Stimulated activated naive CD8-positive, alpha-beta T cell treated with anti-CD3 and anti-CD28 coated beads, Interleukin-15, Interleukin-2, amounts not matched to agents 100 ng/mL and 50 ng/mL, for 24 hours (primary cell): ENCODE measurements at regions not wholly inside any gene's neighbourhood (a gene's known extent, or its start where the extent isn't known, plus 50 kb on each side); places are given as distances from the start of the nearest gene placed in this dataset.

Experiments used
- H3K27ac Mint-ChIP-seq: one replicate; pipeline ENCODE4 v1.8.0; 2021; ENCODE audit warnings: mild to moderate bottlenecking, mixed read lengths
- H3K27me3 Mint-ChIP-seq: one replicate; pipeline ENCODE4 v1.8.0; 2021; ENCODE audit warnings: mixed read lengths
- H3K36me3 Mint-ChIP-seq: one replicate; pipeline ENCODE4 v1.8.0; 2021; ENCODE audit warnings: low read depth, mixed read lengths
- H3K4me1 Mint-ChIP-seq: one replicate; pipeline ENCODE4 v1.8.0; 2021; ENCODE audit warnings: low read depth, mixed read lengths
- H3K4me3 Mint-ChIP-seq: one replicate; pipeline ENCODE4 v1.8.0; 2021; ENCODE audit warnings: mild to moderate bottlenecking, mixed read lengths
- H3K9me3 Mint-ChIP-seq: one replicate; pipeline ENCODE4 v1.8.0; 2021; ENCODE audit warnings: mixed read lengths

DNA sequence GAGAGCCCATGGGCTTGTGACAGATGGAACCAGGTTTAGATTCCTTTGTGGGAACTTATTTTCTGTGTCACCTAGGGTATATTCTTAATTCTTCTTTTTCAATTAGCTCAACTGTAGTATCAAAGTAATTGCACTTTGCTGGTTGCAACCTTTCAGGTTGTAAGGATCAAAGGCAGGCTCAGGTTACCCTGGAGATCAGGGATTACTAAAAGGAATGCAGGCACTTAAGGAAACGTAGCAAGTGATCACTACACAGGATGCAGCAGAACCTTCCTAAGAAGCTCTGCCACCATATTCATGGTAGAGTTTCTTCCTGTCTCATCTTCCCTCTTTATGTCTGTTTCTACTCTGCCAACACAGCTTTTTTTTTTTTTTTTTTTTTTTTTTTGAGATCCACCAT, 133.2 kb upstream of the JAG1 start:
- H3K27ac Mint-ChIP-seq = no peak overlapping the region
- no peak overlapping the region for H3K4me3 Mint-ChIP-seq

GRCh38 chr20:10812759-10813327, 139.0 kb upstream of the JAG1 start:
- H3K4me1 Mint-ChIP-seq = no peaks in the 10 kb centered on the region
- H3K27me3 Mint-ChIP-seq = no peaks in the 10 kb centered on the region
- no peak overlapping the region for H3K4me3 Mint-ChIP-seq
- no peaks in the 10 kb centered on the region for H3K36me3 Mint-ChIP-seq
- H3K9me3 Mint-ChIP-seq = peaks cover 4% of the 10 kb centered on the region
- H3K27ac Mint-ChIP-seq = no peak overlapping the region

More for the DNA sequence above, 133.2 kb upstream of the JAG1 start:
- H3K9me3 Mint-ChIP-seq = peaks cover 4% of the 10 kb centered on the region
- H3K27me3 Mint-ChIP-seq = no peaks in the 10 kb centered on the region
- no peaks in the 10 kb centered on the region for H3K4me1 Mint-ChIP-seq
- no peaks in the 10 kb centered on the region for H3K36me3 Mint-ChIP-seq

- H3K36me3 Mint-ChIP-seq = no peaks in the 10 kb centered on the region
- H3K4me3 Mint-ChIP-seq = no peak overlapping the region
- no peak overlapping the region for H3K27ac Mint-ChIP-seq
- H3K4me1 Mint-ChIP-seq = no peaks in the 10 kb centered on the region
- H3K27me3 Mint-ChIP-seq = no peaks in the 10 kb centered on the region
- H3K9me3 Mint-ChIP-seq = peaks cover 6% of the 10 kb centered on the region
These were observed 149.8 kb upstream of the JAG1 start for GRCh38 chr20:10823585-10823984.

DNA sequence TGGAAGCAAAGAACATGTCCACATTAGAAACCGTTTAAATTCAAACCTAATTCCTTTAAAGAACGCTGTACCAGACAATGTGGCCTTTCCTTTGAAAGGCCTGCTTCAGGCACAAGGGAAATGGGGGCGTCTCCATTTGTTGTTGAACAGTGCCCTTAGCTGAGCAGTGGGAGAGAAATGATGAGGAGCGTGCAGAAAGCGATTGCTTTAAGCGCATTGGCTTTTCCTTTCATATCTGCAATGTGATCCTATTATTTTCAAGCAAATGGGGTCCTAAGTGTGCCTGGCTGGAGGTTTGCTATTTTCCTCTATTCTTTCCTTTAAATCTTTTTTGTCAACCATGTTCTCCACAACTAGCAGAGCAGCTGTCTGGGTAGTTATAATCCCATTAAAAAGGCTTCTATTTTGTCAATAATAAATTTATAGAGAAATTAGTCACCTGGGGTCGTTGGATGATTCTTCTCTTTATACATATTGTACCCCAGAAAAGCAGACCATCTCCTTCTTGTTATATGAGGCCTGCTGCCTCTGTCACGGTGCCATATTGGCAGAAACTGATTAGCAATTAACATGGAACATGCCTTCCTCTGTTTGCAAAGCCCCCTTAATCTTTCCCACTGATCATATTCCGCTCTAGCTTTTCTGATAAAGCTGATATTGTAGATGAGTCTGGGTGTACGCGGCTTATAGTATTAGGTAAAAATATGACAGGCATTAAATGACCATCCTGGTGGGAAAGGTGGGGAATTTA, 151.1 kb upstream of the JAG1 start:
- H3K27me3 Mint-ChIP-seq = no peaks in the 10 kb centered on the region
- no peak overlapping the region for H3K27ac Mint-ChIP-seq
- H3K4me3 Mint-ChIP-seq = no peak overlapping the region
- no peaks in the 10 kb centered on the region for H3K4me1 Mint-ChIP-seq
- no peaks in the 10 kb centered on the region for H3K36me3 Mint-ChIP-seq
- no peaks in the 10 kb centered on the region for H3K9me3 Mint-ChIP-seq

DNA sequence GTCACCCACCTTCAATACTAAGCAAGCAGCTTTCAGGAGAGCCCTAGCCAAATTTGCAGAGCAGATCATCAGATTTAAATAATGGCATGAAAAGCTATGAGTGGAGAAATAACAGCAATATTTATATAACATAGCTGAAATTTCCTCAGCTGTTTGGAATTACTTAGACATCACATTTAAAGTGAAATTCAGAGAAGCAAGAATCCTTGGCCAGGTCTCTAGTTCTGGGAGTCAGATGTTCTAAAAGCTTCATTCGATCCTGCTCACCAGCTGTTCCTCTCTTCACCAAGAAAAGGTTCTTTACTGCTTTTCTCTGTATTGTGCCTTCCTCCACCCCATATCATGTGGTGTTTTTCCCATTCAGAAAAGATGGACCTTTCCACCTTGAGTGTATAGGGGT, 152.3 kb upstream of the JAG1 start:
- Mint-ChIP-seq H3K4me1 (no peaks in the 10 kb centered on the region), H3K9me3 (peaks cover 1% of the 10 kb centered on the region), H3K27me3 (no peaks in the 10 kb centered on the region), H3K27ac (no peak overlapping the region), H3K4me3 (no peak overlapping the region), H3K36me3 (no peaks in the 10 kb centered on the region)

GRCh38 chr20:10828180-10828579, 154.4 kb upstream of the JAG1 start:
- Mint-ChIP-seq H3K27me3 (no peaks in the 10 kb centered on the region), H3K9me3 (peaks cover 4% of the 10 kb centered on the region), H3K36me3 (no peaks in the 10 kb centered on the region)

GRCh38 chr20:10832141-10832540, 158.3 kb upstream of the JAG1 start:
- Mint-ChIP-seq H3K4me3 (no peak overlapping the region), H3K27me3 (peaks cover 4% of the 10 kb centered on the region), H3K27ac (no peak overlapping the region), H3K36me3 (no peaks in the 10 kb centered on the region), H3K9me3 (peaks cover 4% of the 10 kb centered on the region), H3K4me1 (no peaks in the 10 kb centered on the region)

More at GRCh38 chr20:10828180-10828579, 154.4 kb upstream of the JAG1 start:
- H3K4me1 Mint-ChIP-seq = no peaks in the 10 kb centered on the region
- no peak overlapping the region for H3K4me3 Mint-ChIP-seq
- no peak overlapping the region for H3K27ac Mint-ChIP-seq

DNA sequence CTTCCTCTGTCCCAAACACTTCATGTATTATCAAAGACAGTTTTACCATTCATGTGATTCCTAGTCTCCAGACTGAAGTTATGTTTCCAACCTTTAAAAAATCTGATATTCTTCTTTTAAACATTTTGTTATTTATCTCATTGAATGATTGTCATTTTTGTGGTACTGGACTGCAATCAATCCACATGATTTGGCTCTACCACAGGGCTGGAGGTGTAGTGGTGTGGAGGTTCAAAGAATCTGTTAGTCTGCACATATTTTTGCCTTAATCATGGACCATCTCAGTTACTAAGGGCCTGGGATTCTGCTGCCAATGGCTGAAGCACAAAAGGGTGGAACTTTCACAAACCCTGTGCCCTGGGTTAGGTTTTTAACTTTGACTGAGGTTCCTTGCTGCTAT, 164.1 kb upstream of the JAG1 start:
- H3K4me3 Mint-ChIP-seq = no peak overlapping the region
- no peak overlapping the region for H3K27ac Mint-ChIP-seq
- peaks cover 20% of the 10 kb centered on the region for H3K9me3 Mint-ChIP-seq
- H3K27me3 Mint-ChIP-seq = peaks cover 4% of the 10 kb centered on the region
- H3K4me1 Mint-ChIP-seq = no peaks in the 10 kb centered on the region
- H3K36me3 Mint-ChIP-seq = no peaks in the 10 kb centered on the region

GRCh38 chr20:10842116-10842515, 168.3 kb upstream of the JAG1 start:
- no peaks in the 10 kb centered on the region for H3K27me3 Mint-ChIP-seq
- no peaks in the 10 kb centered on the region for H3K36me3 Mint-ChIP-seq
- H3K27ac Mint-ChIP-seq = no peak overlapping the region
- no peaks in the 10 kb centered on the region for H3K4me1 Mint-ChIP-seq
- H3K9me3 Mint-ChIP-seq = peaks cover 20% of the 10 kb centered on the region
- H3K4me3 Mint-ChIP-seq = no peak overlapping the region

DNA sequence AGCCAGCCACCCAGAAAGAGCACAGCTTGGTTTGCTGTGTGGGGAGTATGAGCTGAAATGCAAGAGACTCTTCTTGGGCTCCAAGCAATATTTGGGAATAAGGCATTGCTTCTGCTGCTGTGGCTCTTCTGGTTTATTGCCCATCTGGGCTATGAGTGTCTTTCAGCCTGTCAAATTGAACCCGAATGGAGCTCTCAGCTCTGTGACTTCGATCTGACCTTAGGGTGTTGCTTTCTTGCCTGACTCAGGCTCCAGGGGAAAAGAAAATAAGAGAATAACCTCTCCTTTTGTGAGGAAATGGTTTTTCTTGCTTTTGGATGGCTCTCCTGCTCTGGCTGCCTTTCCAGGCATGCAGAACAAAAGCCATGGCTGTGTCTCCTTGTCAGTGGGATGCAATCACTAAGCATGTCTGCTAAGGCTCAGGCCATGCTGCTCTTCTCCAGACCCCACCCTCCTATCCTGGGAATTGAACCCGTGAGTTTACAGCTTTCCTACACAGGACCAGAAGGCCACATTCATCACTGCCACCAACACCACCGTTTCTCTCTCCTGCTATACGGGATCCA, 169.4 kb upstream of the JAG1 start:
- H3K4me1 Mint-ChIP-seq = no peaks in the 10 kb centered on the region
- no peak overlapping the region for H3K4me3 Mint-ChIP-seq
- H3K27ac Mint-ChIP-seq = no peak overlapping the region
- H3K27me3 Mint-ChIP-seq = no peaks in the 10 kb centered on the region
- no peaks in the 10 kb centered on the region for H3K36me3 Mint-ChIP-seq
- peaks cover 24% of the 10 kb centered on the region for H3K9me3 Mint-ChIP-seq

- H3K4me3 Mint-ChIP-seq = no peak overlapping the region
- no peak overlapping the region for H3K27ac Mint-ChIP-seq
- H3K36me3 Mint-ChIP-seq = no peaks in the 10 kb centered on the region
- H3K27me3 Mint-ChIP-seq = no peaks in the 10 kb centered on the region
- no peaks in the 10 kb centered on the region for H3K4me1 Mint-ChIP-seq
- H3K9me3 Mint-ChIP-seq = peaks cover 16% of the 10 kb centered on the region
These were observed 173.0 kb upstream of the JAG1 start for GRCh38 chr20:10846766-10847165.

DNA sequence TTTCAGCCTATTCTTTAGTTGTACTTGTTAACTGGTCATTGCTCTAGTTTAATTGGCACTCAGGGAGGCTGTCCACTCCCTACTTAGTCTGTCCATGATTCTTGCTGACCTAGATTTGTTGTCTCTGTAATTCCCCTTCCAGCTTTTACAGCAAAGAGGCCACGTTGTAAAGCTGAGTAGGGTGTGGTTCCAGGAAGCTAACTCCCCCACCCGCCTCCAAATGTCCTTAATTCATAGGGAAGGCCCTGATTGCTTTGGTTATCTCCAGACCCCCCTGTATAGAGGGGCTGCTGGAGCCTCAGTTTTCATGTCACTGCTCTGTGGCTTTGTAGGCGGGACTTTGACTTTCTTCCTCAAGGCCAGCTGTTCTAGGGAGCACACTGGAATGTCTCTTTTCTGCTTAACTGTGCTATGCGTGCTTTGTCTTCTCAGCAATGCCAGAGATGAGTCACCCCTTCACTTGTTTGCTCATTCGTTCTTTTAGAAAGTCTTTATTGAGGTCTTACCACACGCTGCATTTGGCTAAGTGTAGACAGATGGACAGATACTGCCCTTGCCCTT, 175.1 kb upstream of the JAG1 start:
- Mint-ChIP-seq H3K4me1 (no peaks in the 10 kb centered on the region), H3K27me3 (no peaks in the 10 kb centered on the region), H3K4me3 (no peak overlapping the region), H3K36me3 (no peaks in the 10 kb centered on the region), H3K9me3 (peaks cover 9% of the 10 kb centered on the region), H3K27ac (no peak overlapping the region)

DNA sequence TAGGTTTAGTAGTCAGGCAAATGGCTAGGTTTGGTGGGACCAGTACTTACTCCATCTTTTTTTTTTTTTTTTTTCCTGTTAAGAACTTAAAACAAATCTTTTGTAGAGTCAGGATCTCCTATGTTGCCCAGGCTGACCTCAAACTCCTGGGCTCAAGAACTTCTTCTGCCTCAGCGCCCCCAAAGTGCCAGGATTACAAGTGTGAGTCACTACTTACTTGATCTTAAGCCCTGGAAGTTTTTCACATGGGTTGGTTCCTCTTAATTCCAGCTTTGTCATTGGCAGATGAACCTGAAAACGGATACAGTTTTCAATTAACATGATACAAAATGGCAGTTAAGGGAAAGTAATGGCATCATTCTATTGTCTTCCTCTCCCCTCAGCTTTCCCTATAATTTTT, 179.4 kb upstream of the JAG1 start:
- H3K9me3 Mint-ChIP-seq = peaks cover 4% of the 10 kb centered on the region
- H3K36me3 Mint-ChIP-seq = no peaks in the 10 kb centered on the region
- no peak overlapping the region for H3K27ac Mint-ChIP-seq
- H3K4me3 Mint-ChIP-seq = no peak overlapping the region
- H3K27me3 Mint-ChIP-seq = no peaks in the 10 kb centered on the region
- H3K4me1 Mint-ChIP-seq = no peaks in the 10 kb centered on the region

DNA sequence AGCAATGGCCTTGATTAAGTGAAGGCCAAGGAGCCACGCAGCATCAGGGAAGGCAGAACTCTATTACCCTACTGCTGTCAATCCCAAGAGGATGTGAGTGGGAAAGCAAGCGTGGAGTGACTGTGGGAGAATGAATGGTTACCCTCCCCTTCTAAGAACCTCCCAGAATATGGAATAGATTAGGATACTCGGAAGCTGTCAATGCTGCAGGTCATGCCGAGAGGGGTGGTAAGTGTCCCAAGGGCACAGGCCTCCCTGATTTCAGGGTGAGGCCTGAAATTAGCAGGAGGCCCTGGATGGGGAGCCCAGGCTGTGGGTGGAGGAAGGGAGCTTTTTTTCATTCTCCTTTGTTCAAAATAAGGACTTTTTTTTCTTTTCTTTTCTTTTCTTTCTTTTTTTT, 179.9 kb upstream of the JAG1 start:
- no peak overlapping the region for H3K4me3 Mint-ChIP-seq
- H3K27ac Mint-ChIP-seq = no peak overlapping the region
- no peaks in the 10 kb centered on the region for H3K36me3 Mint-ChIP-seq
- no peaks in the 10 kb centered on the region for H3K4me1 Mint-ChIP-seq
- no peaks in the 10 kb centered on the region for H3K27me3 Mint-ChIP-seq
- peaks cover 4% of the 10 kb centered on the region for H3K9me3 Mint-ChIP-seq

DNA sequence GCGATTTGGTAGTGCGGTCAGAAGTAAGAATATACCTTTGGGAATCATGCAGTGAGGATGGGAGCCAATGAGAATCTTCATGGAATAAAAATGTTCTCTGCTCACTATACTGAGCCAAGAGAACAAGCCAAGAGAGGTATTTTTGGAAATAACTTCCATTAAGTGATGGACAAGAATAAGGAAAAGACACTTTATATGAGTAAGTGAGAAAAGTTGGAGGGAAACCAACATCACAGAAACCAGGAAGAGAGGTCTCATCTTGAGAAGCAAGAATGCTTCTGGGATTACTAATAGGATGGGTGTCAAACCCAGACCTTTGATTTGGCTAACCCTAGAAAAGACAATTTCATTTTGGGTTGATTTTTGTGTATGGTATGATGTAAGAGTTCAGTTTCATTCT, 181.2 kb upstream of the JAG1 start:
- no peaks in the 10 kb centered on the region for H3K4me1 Mint-ChIP-seq
- H3K27me3 Mint-ChIP-seq = no peaks in the 10 kb centered on the region
- H3K9me3 Mint-ChIP-seq = no peaks in the 10 kb centered on the region
- no peaks in the 10 kb centered on the region for H3K36me3 Mint-ChIP-seq
- no peak overlapping the region for H3K27ac Mint-ChIP-seq
- H3K4me3 Mint-ChIP-seq = no peak overlapping the region
